AG09319 (cell line): ENCODE measurements at regions not wholly inside any gene's neighbourhood (a gene's known extent, or its start where the extent isn't known, plus 50 kb on each side); places are given as distances from the start of the nearest gene placed in this dataset.

Experiments
- DNase-seq: peaks from one replicate; pipeline ENCODE4 v3.0.0-alpha.2; 2010; ENCODE audit warnings: low read depth; ENCODE audit errors: extremely low read depth
- CTCF ChIP-seq: IDR thresholded peaks from 2 replicates; pipeline ENCODE4 v1.5.1; 2011; ENCODE audit warnings: low read depth, mild to moderate bottlenecking, inconsistent platforms, low read length, moderate library complexity

GRCh38 chr2:139742216-139743172 is 962.3 kb upstream of the NXPH2 start:
- no peak for TF ChIP-seq CTCF
- no peak for DNase-seq

GRCh38 chr2:139737659-139738058 is 957.5 kb upstream of the NXPH2 start:
- DNase-seq, result no peak
- no peak for TF ChIP-seq CTCF

GRCh38 chr2:139730197-139730596 is 950.0 kb upstream of the NXPH2 start:
- TF ChIP-seq CTCF, result no peak
- DNase-seq, result no peak

- TF ChIP-seq CTCF, result no peak
- DNase-seq, result no peak
These were observed 941.3 kb upstream of the NXPH2 start for GRCh38 chr2:139721411-139721995.

- no peak for TF ChIP-seq CTCF
These were observed 939.9 kb upstream of the NXPH2 start for GRCh38 chr2:139720056-139720455.

GRCh38 chr2:139704606-139705005 is 924.4 kb upstream of the NXPH2 start:
- no peak for TF ChIP-seq CTCF
- no peak for DNase-seq

More at GRCh38 chr2:139720056-139720455, 939.9 kb upstream of the NXPH2 start:
- DNase-seq, result no peak

- DNase-seq, result no peak
- no peak for TF ChIP-seq CTCF
These were observed 914.1 kb upstream of the NXPH2 start for GRCh38 chr2:139694327-139694726.
